HG02759 (cell line): ENCODE measurements at regions not wholly inside any gene's neighbourhood (a gene's known extent, or its start where the extent isn't known, plus 50 kb on each side); places are given as distances from the start of the nearest gene placed in this dataset.

Experiments
- ATAC-seq: cut with Tn5 transposase; IDR thresholded peaks from one replicate; pipeline ENCODE4 v1.9.1; 2021; ENCODE audit warnings: mild to moderate bottlenecking, moderate library complexity; ENCODE audit not compliant: unreplicated experiment

- no peak for ATAC-seq
Observed at GRCh38 chr2:103667335-103667884, 905.6 kb downstream of the TMEM182 start.

GRCh38 chr2:103669531-103669930 is 907.7 kb downstream of the TMEM182 start:
- no peak for ATAC-seq
